IPS-NIHi11 (cell line): ENCODE measurements at regions not wholly inside any gene's neighbourhood (a gene's known extent, or its start where the extent isn't known, plus 50 kb on each side); places are given as distances from the start of the nearest gene placed in this dataset.

Experiments
- DNase-seq: peaks from one replicate; pipeline ENCODE4 v3.0.0; 2012; ENCODE audit warnings: mixed read lengths, low spot score

GRCh38 chr5:15447209-15447608 lies 52.8 kb upstream of the FBXL7 start:
- no peak for DNase-seq

GRCh38 chr5:15446552-15446951 lies 53.4 kb upstream of the FBXL7 start:
- DNase-seq: no peak

GRCh38 chr5:15442193-15442570 lies 57.8 kb upstream of the FBXL7 start:
- DNase-seq: no peak

GRCh38 chr5:15441433-15442192 lies 58.4 kb upstream of the FBXL7 start:
- DNase-seq: no peak

GRCh38 chr5:15440434-15440833 lies 59.5 kb upstream of the FBXL7 start:
- no peak for DNase-seq

GRCh38 chr5:15439801-15440200 lies 60.2 kb upstream of the FBXL7 start:
- DNase-seq: no peak

- no peak for DNase-seq
Observed at GRCh38 chr5:15433709-15434108, 66.3 kb upstream of the FBXL7 start.

GRCh38 chr5:15431923-15432322 lies 68.1 kb upstream of the FBXL7 start:
- DNase-seq: no peak

- peak; percentile 16 for DNase-seq
Observed at GRCh38 chr5:15425766-15426165, 74.2 kb upstream of the FBXL7 start.

GRCh38 chr5:15424769-15425168 lies 75.2 kb upstream of the FBXL7 start:
- DNase-seq: no peak

GRCh38 chr5:15421921-15422412 lies 78.0 kb upstream of the FBXL7 start:
- DNase-seq: no peak

GRCh38 chr5:15421381-15421780 lies 78.6 kb upstream of the FBXL7 start:
- DNase-seq: no peak

- DNase-seq: no peak
Observed at GRCh38 chr5:15420201-15420600, 79.8 kb upstream of the FBXL7 start.

- no peak for DNase-seq
Observed at GRCh38 chr5:15417156-15417555, 82.8 kb upstream of the FBXL7 start.

- no peak for DNase-seq
Observed at GRCh38 chr5:15406478-15406877, 93.5 kb upstream of the FBXL7 start.

- no peak for DNase-seq
Observed at GRCh38 chr5:15393146-15393545, 106.8 kb upstream of the FBXL7 start.

GRCh38 chr5:15391704-15392397 lies 108.1 kb upstream of the FBXL7 start:
- DNase-seq: no peak

GRCh38 chr5:15388866-15389265 lies 111.1 kb upstream of the FBXL7 start:
- DNase-seq: no peak

GRCh38 chr5:15387931-15388524 lies 112.0 kb upstream of the FBXL7 start:
- DNase-seq: no peak

GRCh38 chr5:15386122-15386521 lies 113.9 kb upstream of the FBXL7 start:
- no peak for DNase-seq

- no peak for DNase-seq
Observed at GRCh38 chr5:15385553-15385952, 114.4 kb upstream of the FBXL7 start.

GRCh38 chr5:15385037-15385436 lies 114.9 kb upstream of the FBXL7 start:
- DNase-seq: no peak

GRCh38 chr5:15384581-15384980 lies 115.4 kb upstream of the FBXL7 start:
- no peak for DNase-seq
